H9 (cell line): ENCODE measurements at regions not wholly inside any gene's neighbourhood (a gene's known extent, or its start where the extent isn't known, plus 50 kb on each side); places are given as distances from the start of the nearest gene placed in this dataset.

Experiments
- DNase-seq: peaks from one replicate; pipeline ENCODE4 v3.0.0-alpha.2; 2017
- H2AFZ ChIP-seq: one replicate; pipeline ENCODE4 v1.6.1; 2013; ENCODE audit warnings: mild to moderate bottlenecking, low read length, control low read depth, moderate library complexity
- H2AK5ac ChIP-seq: 2 replicates; pipeline ENCODE4 v1.6.1; 2013; ENCODE audit warnings: low read length, control low read depth, mixed read lengths; ENCODE audit not compliant: insufficient read length
- H2BK120ac ChIP-seq: one replicate; pipeline ENCODE4 v1.6.1; 2013; ENCODE audit warnings: low read depth, mild to moderate bottlenecking, low read length, control low read depth, inconsistent platforms; ENCODE audit not compliant: poor library complexity, severe bottlenecking
- H2BK12ac ChIP-seq: 2 replicates; pipeline ENCODE4 v1.6.1; 2013; ENCODE audit warnings: low read length, control low read depth, mixed read lengths, low read depth; ENCODE audit not compliant: insufficient read length
- H2BK15ac ChIP-seq: 2 replicates; pipeline ENCODE4 v1.6.1; 2013; ENCODE audit warnings: low read depth, low read length, control low read depth
- H2BK20ac ChIP-seq: one replicate; pipeline ENCODE4 v1.6.1; 2013; ENCODE audit warnings: low read depth, mild to moderate bottlenecking, low read length, control low read depth, inconsistent platforms; ENCODE audit not compliant: poor library complexity, severe bottlenecking
- H2BK5ac ChIP-seq: 2 replicates; pipeline ENCODE4 v1.6.1; 2013; ENCODE audit warnings: low read length, control low read depth, mixed read lengths; ENCODE audit not compliant: insufficient read length
- H3K14ac ChIP-seq: 2 replicates; pipeline ENCODE4 v1.6.1; 2013; ENCODE audit warnings: low read length, control low read depth; ENCODE audit not compliant: insufficient read depth
- H3K18ac ChIP-seq: 2 replicates; pipeline ENCODE4 v1.6.1; 2013; ENCODE audit warnings: low read depth, mild to moderate bottlenecking, mixed read lengths, low read length, control low read depth; ENCODE audit not compliant: insufficient read length
- H3K23ac ChIP-seq: 2 replicates; pipeline ENCODE4 v1.6.1; 2013; ENCODE audit warnings: low read length, control low read depth, mixed read lengths, low read depth; ENCODE audit not compliant: insufficient read length
- H3K23me2 ChIP-seq: 2 replicates; pipeline ENCODE4 v1.6.1; 2013; ENCODE audit warnings: low read depth, mild to moderate bottlenecking, mixed read lengths, low read length, control low read depth; ENCODE audit not compliant: insufficient read length, poor library complexity, severe bottlenecking
- H3K27ac ChIP-seq: 2 replicates; pipeline ENCODE4 v1.5.1; 2013; ENCODE audit warnings: low read length, control low read depth, mixed read lengths, low read depth; ENCODE audit not compliant: insufficient read length
- H3K27me3 ChIP-seq: 2 replicates; pipeline ENCODE4 v1.6.1; 2013; ENCODE audit warnings: low read length, control low read depth, inconsistent platforms; ENCODE audit not compliant: insufficient read depth
- H3K4ac ChIP-seq: 2 replicates; pipeline ENCODE4 v1.6.1; 2013; ENCODE audit warnings: low read depth, mild to moderate bottlenecking, control low read depth, inconsistent platforms, low read length, moderate library complexity
- H3K4me1 ChIP-seq: 2 replicates; pipeline ENCODE4 v1.6.1; 2013; ENCODE audit warnings: low read length, control low read depth, inconsistent platforms; ENCODE audit not compliant: insufficient read depth
- H3K4me2 ChIP-seq: 2 replicates; pipeline ENCODE4 v1.6.1; 2013; ENCODE audit warnings: low read length, control low read depth, mixed read lengths; ENCODE audit not compliant: insufficient read length, insufficient read depth
- H3K56ac ChIP-seq: 2 replicates; pipeline ENCODE4 v1.6.1; 2013; ENCODE audit warnings: low read depth, mild to moderate bottlenecking, mixed read lengths, low read length, control low read depth; ENCODE audit not compliant: insufficient read length
- H3K79me1 ChIP-seq: 2 replicates; pipeline ENCODE4 v1.6.1; 2013; ENCODE audit warnings: low read depth, mild to moderate bottlenecking, moderate library complexity, low read length, control low read depth, inconsistent platforms; ENCODE audit not compliant: insufficient read depth, poor library complexity, severe bottlenecking
- H3K79me2 ChIP-seq: 2 replicates; pipeline ENCODE4 v1.6.1; 2013; ENCODE audit warnings: low read length, control low read depth, inconsistent platforms; ENCODE audit not compliant: insufficient read depth
- H3K9ac ChIP-seq: 2 replicates; pipeline ENCODE4 v1.6.1; 2013; ENCODE audit warnings: low read length, control low read depth, mixed read lengths; ENCODE audit not compliant: insufficient read length; ENCODE audit errors: extremely low read depth
- H3K9me3 ChIP-seq: one replicate; pipeline ENCODE4 v1.6.1; 2013; ENCODE audit warnings: low read depth, low read length, inconsistent platforms; ENCODE audit not compliant: control insufficient read depth
- H3T11ph ChIP-seq: one replicate; pipeline ENCODE4 v1.6.1; 2013; ENCODE audit warnings: mild to moderate bottlenecking, low read length, control low read depth, inconsistent platforms
- H4K20me1 ChIP-seq: one replicate; pipeline ENCODE4 v1.6.1; 2013; ENCODE audit not compliant: control insufficient read depth, insufficient read length, insufficient read depth
- H4K5ac ChIP-seq: 2 replicates; pipeline ENCODE4 v1.6.1; 2013; ENCODE audit warnings: low read depth, mild to moderate bottlenecking, mixed read lengths, low read length, control low read depth; ENCODE audit not compliant: insufficient read length
- H4K8ac ChIP-seq: replicated peaks from 2 replicates; pipeline ENCODE4 v1.6.1; 2013; ENCODE audit warnings: low read length, control low read depth, mixed read lengths, low read depth; ENCODE audit not compliant: insufficient read length
- H4K91ac ChIP-seq: 2 replicates; pipeline ENCODE4 v1.6.1; 2013; ENCODE audit warnings: low read depth, mild to moderate bottlenecking, moderate library complexity, mixed read lengths, low read length, control low read depth; ENCODE audit not compliant: insufficient read length
- H3K27ac Mint-ChIP-seq, 3 experiments: 2 replicates in 2 of 3; 3 replicates in 1 of 3; pipeline ENCODE4 v1.8.0; 2020 to 2021; ENCODE audit warnings: mixed read lengths in 3 of 3, mild to moderate bottlenecking in 1 of 3, moderate library complexity in 1 of 3
- H3K27me3 Mint-ChIP-seq: 2 replicates; pipeline ENCODE4 v1.8.0; 2021; ENCODE audit warnings: low read depth, mild to moderate bottlenecking, moderate library complexity, mixed read lengths
- H3K36me3 Mint-ChIP-seq, 3 experiments: 2 replicates in 2 of 3; 3 replicates in 1 of 3; pipeline ENCODE4 v1.8.0; 2020 to 2021; ENCODE audit warnings: low read depth in 3 of 3, mixed read lengths in 3 of 3; ENCODE audit not compliant: insufficient read depth in 1 of 3
- H3K4me1 Mint-ChIP-seq, 2 experiments: 2 replicates each; pipeline ENCODE4 v1.8.0; 2020; ENCODE audit warnings: mixed read lengths in 2 of 2
- H3K4me3 Mint-ChIP-seq, 2 experiments: 2 replicates in 1 of 2; 3 replicates in 1 of 2; pipeline ENCODE4 v1.8.0; 2020 to 2021; ENCODE audit warnings: mild to moderate bottlenecking in 2 of 2, mixed read lengths in 2 of 2, moderate library complexity in 1 of 2
- H3K9me3 Mint-ChIP-seq, 2 experiments: 2 replicates in 1 of 2; 3 replicates in 1 of 2; pipeline ENCODE4 v1.8.0; 2020; ENCODE audit warnings: mild to moderate bottlenecking in 2 of 2, mixed read lengths in 2 of 2, moderate library complexity in 1 of 2
- WGBS: extraction: QIAGEN DNeasy Blood & Tissue Kit; methylation state at CpG from one replicate; pipeline ENCODE4 v1.1.7; 2013; ENCODE audit warnings: missing lambda C conversion rate, low lambda C conversion rate, mixed read lengths; ENCODE audit not compliant: insufficient read length; ENCODE audit errors: extremely low coverage; 5-methylcytosine and 5-hydroxymethylcytosine counted together
- TF ChIP-seq, protein P1 (sequence below): fragments of 200-600 bp; sonication (generic); conservative IDR thresholded peaks from 3 replicates; pipeline ENCODE4 v1.8.0; 2021; ENCODE audit warnings: antibody characterized with exemption, mild to moderate bottlenecking

DNA sequence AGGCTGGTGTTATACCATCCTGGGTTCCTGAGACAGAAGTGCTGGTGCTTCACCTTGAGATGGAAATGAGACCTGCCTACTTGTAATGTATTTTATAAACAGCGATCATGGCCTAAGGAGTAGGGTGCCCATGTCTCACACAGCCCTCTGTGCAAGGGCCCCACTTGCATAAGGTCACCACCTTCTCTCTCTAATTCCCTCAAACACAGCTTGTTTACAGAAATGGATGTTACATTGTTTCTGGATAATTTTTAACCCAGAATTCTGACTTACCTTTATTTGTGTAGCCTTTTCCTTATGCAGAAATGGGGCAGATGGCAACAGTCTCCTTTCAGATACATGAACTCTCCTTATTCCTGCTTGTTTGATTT lies 95.1 kb upstream of the UMPS start:
- Histone ChIP-seq H3K27ac (no peak overlapping the region), H2BK20ac (no peak overlapping the region), H4K5ac (no peak overlapping the region), H3K4me1 (peaks cover 20% of the 10 kb centered on the region), H3K4ac (no peak overlapping the region), H3T11ph (no peak overlapping the region), H3K14ac (no peak overlapping the region), H2BK5ac (no peak overlapping the region), H3K18ac (no peak overlapping the region), H3K79me1 (no peaks in the 10 kb centered on the region), H3K4me2 (no peak overlapping the region), H3K27me3 (no peaks in the 10 kb centered on the region), H2BK15ac (no peak overlapping the region), H3K23me2 (no peaks in the 10 kb centered on the region), H3K56ac (no peak overlapping the region), H4K8ac (no peak overlapping the region), H2AFZ (no peak overlapping the region), H4K20me1 (no peaks in the 10 kb centered on the region), H3K79me2 (no peaks in the 10 kb centered on the region), H2BK120ac (no peak overlapping the region), H3K23ac (no peak overlapping the region), H2BK12ac (no peak overlapping the region), H3K9me3 (no peaks in the 10 kb centered on the region), H2AK5ac (no peak overlapping the region), H4K91ac (no peak overlapping the region), H3K9ac (no peak overlapping the region)
- TF ChIP-seq, protein P1, sequence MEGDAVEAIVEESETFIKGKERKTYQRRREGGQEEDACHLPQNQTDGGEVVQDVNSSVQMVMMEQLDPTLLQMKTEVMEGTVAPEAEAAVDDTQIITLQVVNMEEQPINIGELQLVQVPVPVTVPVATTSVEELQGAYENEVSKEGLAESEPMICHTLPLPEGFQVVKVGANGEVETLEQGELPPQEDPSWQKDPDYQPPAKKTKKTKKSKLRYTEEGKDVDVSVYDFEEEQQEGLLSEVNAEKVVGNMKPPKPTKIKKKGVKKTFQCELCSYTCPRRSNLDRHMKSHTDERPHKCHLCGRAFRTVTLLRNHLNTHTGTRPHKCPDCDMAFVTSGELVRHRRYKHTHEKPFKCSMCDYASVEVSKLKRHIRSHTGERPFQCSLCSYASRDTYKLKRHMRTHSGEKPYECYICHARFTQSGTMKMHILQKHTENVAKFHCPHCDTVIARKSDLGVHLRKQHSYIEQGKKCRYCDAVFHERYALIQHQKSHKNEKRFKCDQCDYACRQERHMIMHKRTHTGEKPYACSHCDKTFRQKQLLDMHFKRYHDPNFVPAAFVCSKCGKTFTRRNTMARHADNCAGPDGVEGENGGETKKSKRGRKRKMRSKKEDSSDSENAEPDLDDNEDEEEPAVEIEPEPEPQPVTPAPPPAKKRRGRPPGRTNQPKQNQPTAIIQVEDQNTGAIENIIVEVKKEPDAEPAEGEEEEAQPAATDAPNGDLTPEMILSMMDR = no peak
- no peak overlapping the region for H3K4me3 Mint-ChIP-seq
- H3K27me3 Mint-ChIP-seq = no peaks in the 10 kb centered on the region
- H3K4me1 Mint-ChIP-seq = peaks cover 45 to 55% of the 10 kb centered on the region in 2 experiments
- peaks cover 0 to 2% (median 0%) of the 10 kb centered on the region in 3 experiments; a peak in 2 of 7 replicates for H3K36me3 Mint-ChIP-seq
- H3K27ac Mint-ChIP-seq = no peak overlapping the region; a peak in 1 of 7 replicates
- no peaks in the 10 kb centered on the region for H3K9me3 Mint-ChIP-seq
- DNase-seq = no peak
- no CpG with 5 or more reads among the region's 1 CpG for WGBS
